GM13977 (cell line): ENCODE measurements at regions not wholly inside any gene's neighbourhood (a gene's known extent, or its start where the extent isn't known, plus 50 kb on each side); places are given as distances from the start of the nearest gene placed in this dataset.

Source experiments
- DNase-seq: peaks from one replicate; pipeline ENCODE4 v3.0.0; 2012; ENCODE audit warnings: low spot score
- CTCF ChIP-seq: IDR thresholded peaks from 2 replicates; pipeline ENCODE4 v1.5.1; 2012; ENCODE audit warnings: mild to moderate bottlenecking, control low read depth; ENCODE audit not compliant: insufficient read depth; ENCODE audit errors: extremely low read depth, missing control alignments
- in situ Hi-C: fragments of 300-500 bp; cut with MboI; formaldehyde crosslinking; loops from one replicate; pipeline ENCODE4 v1.12.0; 2022; ENCODE audit warnings: low sequenced_read_pairs, low pct_unique_long_range_greater_than_20kb, mixed read lengths, inconsistent platforms; ENCODE audit not compliant: unreplicated experiment

DNA sequence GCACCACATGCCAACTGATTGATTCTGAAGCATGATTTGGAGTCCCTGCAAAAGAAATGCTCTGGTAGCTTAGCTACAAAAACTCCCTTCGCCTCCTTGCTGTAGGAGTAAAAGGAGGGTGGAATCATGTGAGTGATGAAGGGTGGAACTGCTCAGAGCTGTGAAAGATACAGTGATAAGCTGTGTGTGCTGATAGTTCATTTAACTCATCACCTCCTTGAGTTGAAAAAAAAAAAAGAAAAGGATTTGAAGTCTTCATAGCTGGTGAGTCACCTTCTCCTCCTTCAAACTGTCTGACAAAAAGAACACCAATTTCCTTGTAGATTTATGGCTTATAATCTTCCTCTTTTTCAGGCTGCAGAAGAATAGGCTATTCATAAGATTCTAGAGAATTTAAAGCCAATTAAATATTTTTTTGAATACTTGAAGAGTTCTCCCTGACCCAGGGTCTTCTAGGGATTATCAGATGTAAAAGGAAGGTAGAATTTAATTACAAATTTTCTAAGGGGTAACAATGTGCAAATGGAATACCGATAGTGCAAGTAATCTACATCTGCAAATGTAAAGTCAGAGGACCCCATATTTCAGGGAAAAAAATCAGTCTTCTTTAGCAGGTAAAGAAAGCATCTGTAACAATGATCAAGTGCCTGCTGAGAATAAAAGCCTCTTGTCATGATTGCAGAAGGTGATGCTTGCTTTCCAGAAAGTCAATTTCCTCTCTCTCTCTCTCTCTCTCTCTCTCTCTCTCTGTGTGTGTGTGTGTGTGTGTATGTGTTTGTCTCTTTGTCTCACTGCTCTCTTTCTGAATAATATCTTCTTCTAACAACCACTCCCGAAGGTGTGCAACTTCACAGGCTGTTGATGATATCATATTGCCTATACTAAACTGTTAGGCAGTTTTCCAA lies 208.8 kb upstream of the VEGFC start:
- in situ Hi-C loops: no loop called here
- DNase-seq: no peak
- no peak for TF ChIP-seq CTCF

DNA sequence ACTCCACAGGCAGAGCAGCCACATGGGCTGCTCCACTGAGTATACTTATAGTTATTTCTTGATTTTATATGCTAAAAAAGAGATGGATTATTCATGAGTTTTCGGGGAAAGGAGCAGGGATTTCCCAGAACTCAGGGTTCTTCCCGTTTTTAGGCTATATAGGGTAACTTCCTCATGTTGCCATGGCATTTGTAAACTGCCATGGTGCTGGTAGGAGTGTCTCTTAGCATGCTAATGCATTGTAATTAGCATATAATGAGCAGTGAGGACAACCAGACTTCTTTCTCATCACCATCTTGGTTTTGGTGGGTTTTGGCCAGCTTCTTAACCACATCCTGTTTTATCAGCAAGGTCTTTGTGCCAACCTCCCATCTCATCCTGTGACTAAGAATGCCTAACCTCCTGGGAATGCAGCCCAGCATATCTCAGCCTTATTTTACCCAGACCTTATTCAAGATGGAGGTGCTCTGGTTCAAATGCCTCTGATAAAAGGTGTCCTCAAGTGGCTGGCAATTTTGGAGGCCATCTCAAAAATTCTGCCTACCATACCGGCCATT lies 213.0 kb upstream of the VEGFC start:
- TF ChIP-seq CTCF: no peak
- in situ Hi-C loops: no loop called here
- DNase-seq: no peak

GRCh38 chr4:177006331-177006730 lies 213.6 kb upstream of the VEGFC start:
- DNase-seq: no peak
- no peak for TF ChIP-seq CTCF
- in situ Hi-C loops: no loop called here

GRCh38 chr4:177008071-177008835 lies 215.5 kb upstream of the VEGFC start:
- no peak for TF ChIP-seq CTCF
- in situ Hi-C loops: no loop called here
- DNase-seq: no peak

GRCh38 chr4:177008836-177009501 lies 216.2 kb upstream of the VEGFC start:
- in situ Hi-C loops: no loop called here
- TF ChIP-seq CTCF: no peak
- no peak for DNase-seq

GRCh38 chr4:177010418-177010817 lies 217.7 kb upstream of the VEGFC start:
- no peak for DNase-seq
- in situ Hi-C loops: no loop called here
- no peak for TF ChIP-seq CTCF
